ENCODE measurements at regions not wholly inside any gene's neighbourhood (a gene's known extent, or its start where the extent isn't known, plus 50 kb on each side); places are given as distances from the start of the nearest gene placed in this dataset.

DNA sequence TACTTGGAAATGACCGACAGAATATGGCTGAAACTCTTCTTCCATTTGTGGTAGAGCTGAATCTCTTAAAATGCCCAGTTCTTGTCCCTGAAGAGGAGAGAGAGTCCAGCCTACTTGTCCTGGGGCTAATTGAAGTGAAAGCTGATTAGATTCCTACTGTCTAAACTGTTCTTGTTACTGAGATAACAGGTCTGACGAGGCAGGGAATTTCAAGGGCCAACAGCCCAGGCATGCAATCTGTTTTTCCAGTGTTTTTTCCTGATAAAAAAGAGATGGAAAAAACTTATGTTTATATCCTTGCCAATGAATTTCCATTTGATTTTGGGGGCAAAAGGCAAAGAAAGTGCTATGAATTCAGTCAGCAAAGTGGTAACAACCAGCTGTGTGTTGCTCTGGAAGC lies 195.5 kb downstream of the ETS1 start:
- Mint-ChIP-seq H3K36me3 (ENCODE audit: low read depth) (no peaks in the 10 kb centered on the region), H3K4me3 (no peak overlapping the region), H3K27ac (no peak overlapping the region), H3K4me1 (ENCODE audit: low read depth) (no peaks in the 10 kb centered on the region), H3K9me3 (no peaks in the 10 kb centered on the region), H3K27me3 (ENCODE audit: insufficient read depth) (no peaks in the 10 kb centered on the region; the same call in 1 of the 2 replicates)
- no peak for DNase-seq
- TF ChIP-seq, protein P1, sequence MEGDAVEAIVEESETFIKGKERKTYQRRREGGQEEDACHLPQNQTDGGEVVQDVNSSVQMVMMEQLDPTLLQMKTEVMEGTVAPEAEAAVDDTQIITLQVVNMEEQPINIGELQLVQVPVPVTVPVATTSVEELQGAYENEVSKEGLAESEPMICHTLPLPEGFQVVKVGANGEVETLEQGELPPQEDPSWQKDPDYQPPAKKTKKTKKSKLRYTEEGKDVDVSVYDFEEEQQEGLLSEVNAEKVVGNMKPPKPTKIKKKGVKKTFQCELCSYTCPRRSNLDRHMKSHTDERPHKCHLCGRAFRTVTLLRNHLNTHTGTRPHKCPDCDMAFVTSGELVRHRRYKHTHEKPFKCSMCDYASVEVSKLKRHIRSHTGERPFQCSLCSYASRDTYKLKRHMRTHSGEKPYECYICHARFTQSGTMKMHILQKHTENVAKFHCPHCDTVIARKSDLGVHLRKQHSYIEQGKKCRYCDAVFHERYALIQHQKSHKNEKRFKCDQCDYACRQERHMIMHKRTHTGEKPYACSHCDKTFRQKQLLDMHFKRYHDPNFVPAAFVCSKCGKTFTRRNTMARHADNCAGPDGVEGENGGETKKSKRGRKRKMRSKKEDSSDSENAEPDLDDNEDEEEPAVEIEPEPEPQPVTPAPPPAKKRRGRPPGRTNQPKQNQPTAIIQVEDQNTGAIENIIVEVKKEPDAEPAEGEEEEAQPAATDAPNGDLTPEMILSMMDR (IDR thresholded peaks at IDR 0.05) = no peak

DNA sequence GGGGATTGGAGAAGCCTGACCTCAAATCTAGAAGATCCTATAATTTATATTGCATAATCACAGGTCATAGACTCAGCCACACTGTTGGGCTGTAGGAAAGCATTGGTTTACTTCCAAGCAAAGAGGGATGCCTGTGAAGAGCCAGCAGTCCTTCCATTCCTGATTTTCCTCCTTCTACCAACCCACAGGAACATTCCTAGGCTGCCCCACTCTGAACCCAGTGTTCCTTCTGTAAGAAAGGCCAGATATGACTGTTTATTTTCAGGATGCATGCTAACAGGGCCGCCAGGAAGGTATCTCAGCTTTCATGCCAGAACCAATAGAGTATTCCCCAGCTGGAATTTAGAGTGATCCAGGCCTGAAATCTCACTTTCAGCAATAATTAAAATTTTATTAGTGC lies 197.1 kb downstream of the ETS1 start:
- H3K4me3 Mint-ChIP-seq = no peak overlapping the region
- no peak for DNase-seq
- H3K27ac Mint-ChIP-seq = no peak overlapping the region
- TF ChIP-seq, protein P1 (IDR thresholded peaks at IDR 0.05) = no peak
- no peaks in the 10 kb centered on the region for H3K9me3 Mint-ChIP-seq
- H3K36me3 Mint-ChIP-seq (ENCODE audit: low read depth) = no peaks in the 10 kb centered on the region
- no peaks in the 10 kb centered on the region for H3K4me1 Mint-ChIP-seq (ENCODE audit: low read depth)
- no peaks in the 10 kb centered on the region for H3K27me3 Mint-ChIP-seq (ENCODE audit: insufficient read depth)

DNA sequence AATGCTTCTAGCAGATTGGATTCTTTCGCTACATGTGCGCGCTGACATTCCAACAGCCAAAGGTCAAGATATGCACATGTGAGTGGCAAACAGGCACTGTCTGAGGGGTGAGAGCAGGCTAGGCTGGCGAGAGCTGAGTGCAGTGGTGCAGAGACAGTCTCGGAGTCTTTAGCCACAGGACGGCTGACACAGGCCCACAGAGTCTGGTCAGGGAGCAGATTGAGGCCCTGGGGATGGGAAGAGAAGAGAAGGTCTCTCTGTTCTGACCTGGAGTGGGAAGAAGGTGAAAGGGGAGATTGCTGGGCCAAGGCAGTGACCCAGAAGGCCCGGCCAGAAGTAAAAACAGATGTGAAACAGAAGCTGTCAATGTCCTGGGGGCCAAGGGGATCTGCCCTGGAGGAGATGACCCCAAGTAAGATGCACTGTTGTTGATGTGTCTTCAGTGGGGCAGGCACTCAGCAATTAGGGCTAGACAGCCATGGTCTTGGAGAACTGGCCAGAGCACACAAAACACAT lies 197.8 kb downstream of the ETS1 start:
- Mint-ChIP-seq H3K27me3 (ENCODE audit: insufficient read depth) (no peaks in the 10 kb centered on the region), H3K27ac (no peak overlapping the region), H3K4me3 (no peak overlapping the region), H3K36me3 (ENCODE audit: low read depth) (no peaks in the 10 kb centered on the region), H3K9me3 (no peaks in the 10 kb centered on the region), H3K4me1 (ENCODE audit: low read depth) (no peaks in the 10 kb centered on the region)
- DNase-seq = no peak
- TF ChIP-seq, protein P1 (IDR thresholded peaks at IDR 0.05) = no peak

DNA sequence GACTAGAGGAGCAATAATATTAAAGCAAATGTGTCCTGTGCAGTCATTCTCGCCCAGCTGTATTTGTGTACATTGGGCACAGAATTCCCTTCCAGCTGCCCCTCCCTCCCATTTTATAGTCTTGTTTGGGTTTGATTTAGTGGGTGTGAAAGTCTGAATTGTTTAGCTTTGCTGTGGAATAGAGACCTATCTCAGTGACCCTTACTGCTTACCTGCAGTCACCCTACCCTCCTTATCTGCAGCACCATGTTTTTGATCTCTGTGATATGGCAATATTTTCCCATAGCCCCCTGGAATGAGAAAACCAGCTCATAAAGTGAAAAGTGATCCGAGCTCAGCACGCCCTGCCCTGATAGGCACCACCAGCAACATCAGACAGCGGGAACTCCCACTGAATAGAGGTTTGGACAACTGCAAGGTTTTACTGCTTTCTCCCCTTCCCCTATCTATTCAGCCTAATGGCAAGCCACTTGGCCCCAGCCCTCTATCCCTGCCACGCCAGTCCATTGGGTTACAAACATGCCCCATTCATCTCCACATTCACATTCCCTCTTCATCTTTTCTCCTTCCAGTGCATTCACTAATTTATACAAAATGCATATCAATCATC lies 199.0 kb downstream of the ETS1 start:
- Mint-ChIP-seq H3K27me3 (ENCODE audit: insufficient read depth) (no peaks in the 10 kb centered on the region), H3K9me3 (no peaks in the 10 kb centered on the region), H3K4me1 (ENCODE audit: low read depth) (no peaks in the 10 kb centered on the region), H3K36me3 (ENCODE audit: low read depth) (no peaks in the 10 kb centered on the region), H3K27ac (no peak overlapping the region), H3K4me3 (no peak overlapping the region)
- no peak for DNase-seq
- TF ChIP-seq, protein P1 (IDR thresholded peaks at IDR 0.05) = no peak

DNA sequence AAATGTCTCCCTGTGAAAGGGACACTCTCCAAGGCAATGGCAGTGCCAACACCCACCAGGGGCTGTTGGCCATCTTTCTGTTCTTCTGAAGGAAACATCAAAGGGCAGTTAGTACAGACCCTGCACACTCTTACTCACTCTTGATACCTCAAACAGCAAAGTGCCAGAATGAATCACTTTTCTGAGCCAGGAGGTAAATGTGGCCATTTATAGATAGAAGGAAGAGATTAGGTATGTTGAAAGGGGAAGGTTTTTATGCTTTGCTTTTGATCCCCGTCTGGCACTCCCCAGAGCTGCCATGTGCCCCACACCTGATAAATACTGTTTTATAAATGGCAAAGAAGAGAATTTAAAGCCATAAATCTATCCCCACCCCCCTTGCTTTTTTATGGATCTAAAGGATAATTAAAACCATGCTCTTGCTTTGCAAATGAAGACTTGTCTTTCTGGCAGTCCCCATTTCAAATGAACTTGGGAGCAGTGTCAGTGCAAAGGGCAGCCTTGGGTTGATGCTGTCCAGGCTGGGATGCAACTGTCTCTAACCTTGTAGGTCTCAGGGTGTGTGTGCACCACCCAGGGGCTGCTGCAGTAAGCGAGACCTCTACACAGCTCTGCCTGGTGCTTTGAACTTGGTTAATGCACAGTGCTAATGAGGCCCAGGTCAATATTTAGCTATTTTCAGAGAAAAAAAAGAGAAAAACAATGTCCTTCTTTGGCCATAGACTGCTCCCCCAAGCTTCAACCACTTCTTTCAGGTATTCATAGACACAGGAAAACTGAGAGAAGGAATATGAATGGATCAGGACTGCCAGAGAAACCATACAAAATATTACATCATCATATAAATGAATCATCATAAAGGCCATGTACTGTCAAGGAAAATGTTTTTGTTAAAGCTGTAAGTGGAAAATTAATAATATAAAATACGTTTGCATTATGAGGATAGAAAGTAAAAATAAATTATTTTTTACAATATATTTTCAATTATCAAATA lies 207.5 kb downstream of the ETS1 start:
- Mint-ChIP-seq H3K4me3 (no peak overlapping the region), H3K9me3 (peaks cover 21% of the 10 kb centered on the region), H3K27me3 (ENCODE audit: insufficient read depth) (0 out of 2 replicates have a peak, but pooled peaks cover 2% of the 10 kb centered on the region), H3K4me1 (ENCODE audit: low read depth) (peaks cover 16% of the 10 kb centered on the region), H3K27ac (no peak overlapping the region), H3K36me3 (ENCODE audit: low read depth) (peaks cover 18% of the 10 kb centered on the region)
- TF ChIP-seq, protein P1 (IDR thresholded peaks at IDR 0.05) = no peak
- no peak for DNase-seq
